OCI-LY7 (cell line): ENCODE measurements at regions not wholly inside any gene's neighbourhood (a gene's known extent, or its start where the extent isn't known, plus 50 kb on each side); places are given as distances from the start of the nearest gene placed in this dataset.

Experiments
- EZH2phosphoT487 ChIP-seq: fragments of 200-600 bp; sonication (generic); IDR thresholded peaks from 2 replicates; pipeline ENCODE4 v1.6.1; 2018; ENCODE audit warnings: low read depth, borderline replicate concordance, mild to moderate bottlenecking, mixed run types, antibody characterized with exemption, low read length, moderate library complexity, mixed read lengths
- TF ChIP-seq, protein P1 (sequence below): fragments of 200-600 bp; sonication (generic); conservative IDR thresholded peaks from 2 replicates; pipeline ENCODE4 v1.5.1; 2014; ENCODE audit warnings: mild to moderate bottlenecking, antibody characterized with exemption, low read length, moderate library complexity, mixed read lengths

GRCh38 chrX:137212078-137212632 is 178.4 kb upstream of the GPR101 start:
- TF ChIP-seq, protein P1, sequence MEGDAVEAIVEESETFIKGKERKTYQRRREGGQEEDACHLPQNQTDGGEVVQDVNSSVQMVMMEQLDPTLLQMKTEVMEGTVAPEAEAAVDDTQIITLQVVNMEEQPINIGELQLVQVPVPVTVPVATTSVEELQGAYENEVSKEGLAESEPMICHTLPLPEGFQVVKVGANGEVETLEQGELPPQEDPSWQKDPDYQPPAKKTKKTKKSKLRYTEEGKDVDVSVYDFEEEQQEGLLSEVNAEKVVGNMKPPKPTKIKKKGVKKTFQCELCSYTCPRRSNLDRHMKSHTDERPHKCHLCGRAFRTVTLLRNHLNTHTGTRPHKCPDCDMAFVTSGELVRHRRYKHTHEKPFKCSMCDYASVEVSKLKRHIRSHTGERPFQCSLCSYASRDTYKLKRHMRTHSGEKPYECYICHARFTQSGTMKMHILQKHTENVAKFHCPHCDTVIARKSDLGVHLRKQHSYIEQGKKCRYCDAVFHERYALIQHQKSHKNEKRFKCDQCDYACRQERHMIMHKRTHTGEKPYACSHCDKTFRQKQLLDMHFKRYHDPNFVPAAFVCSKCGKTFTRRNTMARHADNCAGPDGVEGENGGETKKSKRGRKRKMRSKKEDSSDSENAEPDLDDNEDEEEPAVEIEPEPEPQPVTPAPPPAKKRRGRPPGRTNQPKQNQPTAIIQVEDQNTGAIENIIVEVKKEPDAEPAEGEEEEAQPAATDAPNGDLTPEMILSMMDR, result no peak
- TF ChIP-seq EZH2phosphoT487, result no peak
